CD14-positive monocyte (primary cell): ENCODE measurements at regions not wholly inside any gene's neighbourhood (a gene's known extent, or its start where the extent isn't known, plus 50 kb on each side); places are given as distances from the start of the nearest gene placed in this dataset.

Experiments used
- DNase-seq, 3 donors: peaks; one replicate each; pipeline ENCODE4 v3.0.0-alpha.2; 2011 to 2022
- H2AFZ ChIP-seq: 2 replicates; pipeline ENCODE4 v1.6.0; 2012; ENCODE audit warnings: mild to moderate bottlenecking, low read depth, low read length, inconsistent platforms; ENCODE audit not compliant: insufficient read depth, poor library complexity, severe bottlenecking
- H3K27ac ChIP-seq, 2 donors: 1 replicate in 1 of 2; 2 replicates in 1 of 2; pipeline ENCODE4 v1.5.1; 2012 to 2013; ENCODE audit warnings: low read length in 2 of 2, control low read depth in 1 of 2, inconsistent platforms in 1 of 2, low read depth in 1 of 2, mild to moderate bottlenecking in 1 of 2
- H3K27me3 ChIP-seq, 2 donors: one replicate each; pipeline versions ENCODE4 v1.6.0 to v1.6.1; 2011 to 2013; ENCODE audit warnings: low read length in 2 of 2; ENCODE audit not compliant: control insufficient read depth in 2 of 2, insufficient read depth in 2 of 2
- H3K36me3 ChIP-seq, 2 donors: replicated peaks in 1 of 2; 1 replicate in 1 of 2; 2 replicates in 1 of 2; pipeline versions ENCODE4 v1.5.1 to v1.6.1; 2012 to 2013; ENCODE audit warnings: low read length in 2 of 2, control low read depth in 1 of 2, inconsistent platforms in 1 of 2, mild to moderate bottlenecking in 1 of 2; ENCODE audit not compliant: insufficient read depth in 2 of 2, control insufficient read depth in 1 of 2
- H3K4me1 ChIP-seq, 2 donors: 1 replicate in 1 of 2; 2 replicates in 1 of 2; pipeline versions ENCODE4 v1.5.1 to v1.6.1; 2012 to 2013; ENCODE audit warnings: low read length in 2 of 2, control low read depth in 1 of 2, inconsistent platforms in 1 of 2, mild to moderate bottlenecking in 1 of 2, moderate library complexity in 1 of 2; ENCODE audit not compliant: insufficient read depth in 2 of 2, control insufficient read depth in 1 of 2
- H3K4me2 ChIP-seq: replicated peaks from 2 replicates; pipeline ENCODE3; 2012; ENCODE audit warnings: low read length, moderate library complexity, mild to moderate bottlenecking; ENCODE audit not compliant: poor library complexity, severe bottlenecking; ENCODE audit errors: extremely low read depth
- H3K4me3 ChIP-seq, 3 experiments: fragments of 200-600 bp in 1 of 3; sonication (generic) in 1 of 3; replicated peaks in 1 of 3; 1 replicate in 2 of 3; 2 replicates in 1 of 3; pipeline ENCODE4 v1.5.1; 2011 to 2013; ENCODE audit warnings: low read length in 3 of 3, mild to moderate bottlenecking in 3 of 3, control low read depth in 2 of 3, low read depth in 2 of 3, inconsistent platforms in 1 of 3, moderate library complexity in 1 of 3
- H3K79me2 ChIP-seq: 2 replicates; pipeline ENCODE4 v1.6.0; 2012; ENCODE audit warnings: mild to moderate bottlenecking, control low read depth, inconsistent platforms, low read length, moderate library complexity; ENCODE audit not compliant: insufficient read depth
- H3K9ac ChIP-seq: 2 replicates; pipeline ENCODE4 v1.6.0; 2017; ENCODE audit warnings: low read length, mild to moderate bottlenecking; ENCODE audit not compliant: insufficient read depth, poor library complexity, severe bottlenecking
- H3K9me3 ChIP-seq, 2 donors: replicated peaks in 1 of 2; 1 replicate in 1 of 2; 2 replicates in 1 of 2; pipeline versions ENCODE4 v1.5.1 to v1.6.1; 2012 to 2013; ENCODE audit warnings: low read length in 2 of 2, control low read depth in 1 of 2; ENCODE audit not compliant: control insufficient read depth in 1 of 2, insufficient read depth in 1 of 2
- H4K20me1 ChIP-seq: 2 replicates; pipeline ENCODE4 v1.6.0; 2012; ENCODE audit warnings: mild to moderate bottlenecking, low read length, control low read depth, moderate library complexity; ENCODE audit not compliant: insufficient read depth
- H3K27ac Mint-ChIP-seq, 7 donors: one replicate each; pipeline ENCODE4 v1.8.0; 2020; ENCODE audit warnings: mild to moderate bottlenecking in 7 of 7, mixed read lengths in 7 of 7, moderate library complexity in 6 of 7, inconsistent platforms in 2 of 7
- H3K27me3 Mint-ChIP-seq, 3 donors: one replicate each; pipeline ENCODE4 v1.8.0; 2021 to 2022; ENCODE audit warnings: low read depth in 3 of 3, mild to moderate bottlenecking in 3 of 3, mixed read lengths in 3 of 3, moderate library complexity in 3 of 3, inconsistent platforms in 1 of 3
- H3K36me3 Mint-ChIP-seq, 2 donors: one replicate each; pipeline ENCODE4 v1.8.0; 2020; ENCODE audit warnings: mixed read lengths in 2 of 2, inconsistent platforms in 1 of 2, mild to moderate bottlenecking in 1 of 2
- H3K4me1 Mint-ChIP-seq: one replicate; pipeline ENCODE4 v1.8.0; 2020; ENCODE audit warnings: mild to moderate bottlenecking, mixed read lengths
- H3K4me3 Mint-ChIP-seq, 2 donors: one replicate each; pipeline ENCODE4 v1.8.0; 2020; ENCODE audit warnings: mild to moderate bottlenecking in 2 of 2, mixed read lengths in 2 of 2, moderate library complexity in 1 of 2
- H3K9me3 Mint-ChIP-seq, 7 donors: one replicate each; pipeline ENCODE4 v1.8.0; 2020 to 2022; ENCODE audit warnings: mixed read lengths in 7 of 7, mild to moderate bottlenecking in 6 of 7, moderate library complexity in 6 of 7, inconsistent platforms in 2 of 7
- CTCF ChIP-seq: fragments of 200-600 bp; IDR thresholded peaks from one replicate; pipeline ENCODE4 v1.8.0; 2022; ENCODE audit warnings: antibody characterized with exemption, mild to moderate bottlenecking
- WGBS: methylation state at CpG from one replicate; pipeline ENCODE4 v1.1.5; 2013; ENCODE audit warnings: missing lambda C conversion rate; ENCODE audit not compliant: insufficient coverage; 5-methylcytosine and 5-hydroxymethylcytosine counted together
- intact Hi-C, 2 donors: fragments of 100-400 bp; cut with micrococcal nuclease; formaldehyde crosslinking; loops; one replicate each; pipeline versions ENCODE4 v1.15.0 to v1.15.1; 2023

- H3K27me3 ChIP-seq, result no peaks in the 10 kb centered on the region
- H3K27me3 Mint-ChIP-seq, result peaks cover 0 to 6% (median 1%) of the 10 kb centered on the region in 3 donors
- no peak overlapping the region for H3K27ac ChIP-seq
- no peaks in the 10 kb centered on the region for H4K20me1 ChIP-seq
- H3K4me1 Mint-ChIP-seq, result no peaks in the 10 kb centered on the region
- no peaks in the 10 kb centered on the region for H3K4me1 ChIP-seq
- no peak overlapping the region for H3K27ac Mint-ChIP-seq
- no peak for TF ChIP-seq CTCF
- H3K4me3 ChIP-seq, result no peak overlapping the region
- no peak overlapping the region for H3K4me3 Mint-ChIP-seq
- no peaks in the 10 kb centered on the region for H3K9me3 Mint-ChIP-seq
- intact Hi-C loops, result no loop called here
- no peak for DNase-seq
- H3K36me3 ChIP-seq, result no peaks in the 10 kb centered on the region
- no peak overlapping the region for H2AFZ ChIP-seq
- no peaks in the 10 kb centered on the region for H3K36me3 Mint-ChIP-seq
- no peak overlapping the region for H3K4me2 ChIP-seq
- WGBS, result no CpG with 5 or more reads among the region's 4 CpGs
- no peaks in the 10 kb centered on the region for H3K9me3 ChIP-seq
- H3K9ac ChIP-seq, result no peak overlapping the region
- no peaks in the 10 kb centered on the region for H3K79me2 ChIP-seq
These were observed 180.2 kb upstream of the TSC22D1 start for GRCh38 chr13:44756276-44756810.

- H3K27ac ChIP-seq, result no peak overlapping the region
- intact Hi-C loops, result no loop called here
These were observed 179.7 kb upstream of the TSC22D1 start for GRCh38 chr13:44755872-44756271.

More at GRCh38 chr13:44755872-44756271, 179.7 kb upstream of the TSC22D1 start:
- Histone ChIP-seq H3K79me2 (no peaks in the 10 kb centered on the region), H3K4me2 (no peak overlapping the region), H2AFZ (no peak overlapping the region), H3K27me3 (no peaks in the 10 kb centered on the region), H3K9me3 (no peaks in the 10 kb centered on the region), H3K4me3 (no peak overlapping the region), H3K36me3 (no peaks in the 10 kb centered on the region), H3K4me1 (no peaks in the 10 kb centered on the region), H4K20me1 (no peaks in the 10 kb centered on the region), H3K9ac (no peak overlapping the region)
- 94% methylated on average over 3 of the region's 6 CpGs for WGBS
- DNase-seq, result no peak
- no peak for TF ChIP-seq CTCF
- Mint-ChIP-seq H3K4me1 (no peaks in the 10 kb centered on the region), H3K4me3 (no peak overlapping the region), H3K36me3 (no peaks in the 10 kb centered on the region), H3K9me3 (no peaks in the 10 kb centered on the region), H3K27ac (no peak overlapping the region), H3K27me3 (peaks cover 0 to 6% (median 1%) of the 10 kb centered on the region in 3 donors)
